Activated naive CD4-positive, alpha-beta T cell treated with anti-CD3 and anti-CD28 coated beads, Interleukin-2, amount 10 ng/mL, durations not matched to agents 7 days and 5 days (primary cell): ENCODE measurements at regions not wholly inside any gene's neighbourhood (a gene's known extent, or its start where the extent isn't known, plus 50 kb on each side); places are given as distances from the start of the nearest gene placed in this dataset.
"Not testable (repeated sequence)": the region's sequence is repeated elsewhere in the genome, so short reads cannot be mapped to it uniquely, and the experiment has no call there.

Experiments
- CTCF ChIA-PET: fragments of 350-600 bp; sonication (Branson Sonifier 250); formaldehyde crosslinking; loops from one replicate; lab custom pipeline; 2021; ENCODE audit warnings: antibody characterized with exemption; lab: Charles Lee
- DNase-seq: peaks from one replicate; pipeline ENCODE4 v3.0.0-alpha.2; 2020
- H3K27ac Mint-ChIP-seq: one replicate; pipeline ENCODE4 v1.8.0; 2021; ENCODE audit warnings: mild to moderate bottlenecking, moderate library complexity, mixed read lengths
- H3K27me3 Mint-ChIP-seq: one replicate; pipeline ENCODE4 v1.8.0; 2021; ENCODE audit warnings: mild to moderate bottlenecking, mixed read lengths
- H3K36me3 Mint-ChIP-seq: one replicate; pipeline ENCODE4 v1.8.0; 2021; ENCODE audit warnings: mixed read lengths
- H3K4me1 Mint-ChIP-seq: one replicate; pipeline ENCODE4 v1.8.0; 2021; ENCODE audit warnings: mixed read lengths
- H3K4me3 Mint-ChIP-seq: one replicate; pipeline ENCODE4 v1.8.0; 2021; ENCODE audit warnings: mild to moderate bottlenecking, moderate library complexity, mixed read lengths
- H3K9me3 Mint-ChIP-seq: one replicate; pipeline ENCODE4 v1.8.0; 2021; ENCODE audit warnings: mixed read lengths

DNA sequence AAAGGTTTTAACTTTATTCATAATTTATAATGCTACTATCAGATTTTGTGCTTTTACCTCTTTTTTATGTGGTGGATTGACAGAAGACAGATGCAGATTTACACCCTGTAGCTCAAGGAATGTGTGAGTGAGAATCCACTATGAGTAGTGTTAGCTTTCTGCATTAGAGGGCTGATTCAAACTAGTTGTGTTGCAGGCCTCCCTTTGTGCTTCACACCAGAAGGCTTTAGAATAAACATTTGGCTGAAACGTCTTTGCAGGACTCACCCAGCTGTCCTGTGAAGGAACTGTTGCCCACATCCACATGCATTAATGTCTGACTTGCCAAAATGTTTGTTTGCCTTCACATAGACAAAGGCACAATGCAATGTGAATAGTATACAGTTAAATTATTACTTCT, 127.0 kb downstream of the PCDH7 start:
- CTCF ChIA-PET = no interaction called here
- Mint-ChIP-seq H3K27me3 (no peaks in the 10 kb centered on the region), H3K9me3 (peaks cover 1% of the 10 kb centered on the region), H3K36me3 (no peaks in the 10 kb centered on the region), H3K4me1 (no peaks in the 10 kb centered on the region), H3K27ac (no peak overlapping the region), H3K4me3 (no peak overlapping the region)
- DNase-seq = no peak

DNA sequence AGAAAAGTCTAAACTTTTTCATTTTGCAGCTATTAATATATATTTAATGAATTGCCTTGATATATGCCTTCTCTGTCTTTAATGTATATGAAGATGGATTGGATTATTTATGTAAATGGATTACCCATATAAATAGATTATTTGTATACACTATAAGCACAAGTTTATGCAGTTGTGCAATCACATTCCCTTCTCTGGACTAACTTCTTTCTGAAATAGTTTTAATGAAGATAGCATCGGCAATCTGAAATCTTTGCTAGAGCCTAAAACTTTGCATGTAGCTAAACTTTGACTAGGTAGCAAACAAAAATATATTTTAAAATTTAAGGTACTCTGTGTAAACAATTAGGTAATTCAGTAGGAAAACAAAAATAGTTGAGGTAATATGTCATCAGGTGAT, 127.8 kb downstream of the PCDH7 start:
- DNase-seq = no peak
- Mint-ChIP-seq H3K9me3 (peaks cover 1% of the 10 kb centered on the region), H3K4me3 (no peak overlapping the region), H3K27me3 (no peaks in the 10 kb centered on the region), H3K36me3 (no peaks in the 10 kb centered on the region), H3K4me1 (no peaks in the 10 kb centered on the region), H3K27ac (no peak overlapping the region)
- CTCF ChIA-PET = no interaction called here

DNA sequence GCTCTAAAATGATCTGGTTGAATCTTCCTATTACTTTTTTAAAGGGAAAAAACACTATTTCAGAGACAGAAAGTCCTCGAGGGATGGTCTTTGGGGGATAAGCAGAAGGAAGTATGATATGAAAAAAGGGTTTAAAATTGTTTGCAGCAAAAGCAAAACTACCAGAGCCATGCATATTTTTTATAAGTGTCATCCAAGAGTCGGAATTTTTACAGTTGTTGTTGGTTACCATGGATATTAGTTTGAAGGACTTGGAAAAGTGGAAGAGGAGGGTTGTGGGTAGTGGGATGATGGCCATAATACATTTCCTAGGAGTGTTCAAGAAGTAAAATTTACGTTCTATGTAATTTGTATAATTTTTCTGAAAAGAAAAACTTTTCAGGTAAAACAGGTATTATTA, 134.4 kb downstream of the PCDH7 start:
- Mint-ChIP-seq H3K4me3 (no peak overlapping the region), H3K27ac (no peak overlapping the region), H3K36me3 (no peaks in the 10 kb centered on the region), H3K4me1 (no peaks in the 10 kb centered on the region), H3K9me3 (peaks cover 4% of the 10 kb centered on the region), H3K27me3 (no peaks in the 10 kb centered on the region)
- DNase-seq = no peak
- CTCF ChIA-PET = no interaction called here

GRCh38 chr4:30855232-30855631, 135.1 kb downstream of the PCDH7 start:
- no peaks in the 10 kb centered on the region for H3K4me1 Mint-ChIP-seq
- H3K27ac Mint-ChIP-seq = no peak overlapping the region
- DNase-seq = no peak
- peaks cover 4% of the 10 kb centered on the region for H3K9me3 Mint-ChIP-seq
- no peaks in the 10 kb centered on the region for H3K27me3 Mint-ChIP-seq
- H3K4me3 Mint-ChIP-seq = no peak overlapping the region
- no peaks in the 10 kb centered on the region for H3K36me3 Mint-ChIP-seq
- CTCF ChIA-PET = no interaction called here

GRCh38 chr4:30856795-30857564, 136.8 kb downstream of the PCDH7 start:
- no peaks in the 10 kb centered on the region for H3K27me3 Mint-ChIP-seq
- no peak for DNase-seq
- peaks cover 2% of the 10 kb centered on the region for H3K9me3 Mint-ChIP-seq
- no peak overlapping the region for H3K4me3 Mint-ChIP-seq
- no peaks in the 10 kb centered on the region for H3K4me1 Mint-ChIP-seq
- CTCF ChIA-PET = no interaction called here
- H3K36me3 Mint-ChIP-seq = no peaks in the 10 kb centered on the region
- H3K27ac Mint-ChIP-seq = no peak overlapping the region

- CTCF ChIA-PET = no interaction called here
- H3K27ac Mint-ChIP-seq = no peak overlapping the region
- H3K9me3 Mint-ChIP-seq = no peaks in the 10 kb centered on the region
- no peak overlapping the region for H3K4me3 Mint-ChIP-seq
- no peak for DNase-seq
- no peaks in the 10 kb centered on the region for H3K4me1 Mint-ChIP-seq
- H3K27me3 Mint-ChIP-seq = no peaks in the 10 kb centered on the region
- no peaks in the 10 kb centered on the region for H3K36me3 Mint-ChIP-seq
Measured at GRCh38 chr4:30860978-30861377, 140.8 kb downstream of the PCDH7 start.

- Mint-ChIP-seq H3K4me1 (no peaks in the 10 kb centered on the region), H3K4me3 (no peak overlapping the region), H3K27me3 (no peaks in the 10 kb centered on the region), H3K9me3 (no peaks in the 10 kb centered on the region), H3K27ac (no peak overlapping the region), H3K36me3 (no peaks in the 10 kb centered on the region)
- CTCF ChIA-PET = no interaction called here
- DNase-seq = no peak
Measured at GRCh38 chr4:30862196-30862595, 142.0 kb downstream of the PCDH7 start.

- no peaks in the 10 kb centered on the region for H3K27me3 Mint-ChIP-seq
Measured at GRCh38 chr4:30863021-30863420, 142.9 kb downstream of the PCDH7 start.

GRCh38 chr4:30865691-30866090, 145.5 kb downstream of the PCDH7 start:
- Mint-ChIP-seq H3K4me3 (no peak overlapping the region), H3K36me3 (no peaks in the 10 kb centered on the region), H3K27me3 (no peaks in the 10 kb centered on the region), H3K4me1 (no peaks in the 10 kb centered on the region), H3K9me3 (peaks cover under 1% of the 10 kb centered on the region), H3K27ac (no peak overlapping the region)
- no peak for DNase-seq
- CTCF ChIA-PET = no interaction called here

More at GRCh38 chr4:30863021-30863420, 142.9 kb downstream of the PCDH7 start:
- Mint-ChIP-seq H3K4me1 (no peaks in the 10 kb centered on the region), H3K9me3 (no peaks in the 10 kb centered on the region), H3K27ac (no peak overlapping the region), H3K36me3 (no peaks in the 10 kb centered on the region), H3K4me3 (no peak overlapping the region)
- CTCF ChIA-PET = no interaction called here
- no peak for DNase-seq

- Mint-ChIP-seq H3K36me3 (no peaks in the 10 kb centered on the region), H3K27ac (no peak overlapping the region), H3K4me3 (no peak overlapping the region), H3K27me3 (no peaks in the 10 kb centered on the region), H3K4me1 (no peaks in the 10 kb centered on the region), H3K9me3 (peaks cover 3% of the 10 kb centered on the region)
- no peak for DNase-seq
- CTCF ChIA-PET = no interaction called here
Measured at GRCh38 chr4:30866346-30866745, 146.2 kb downstream of the PCDH7 start.

DNA sequence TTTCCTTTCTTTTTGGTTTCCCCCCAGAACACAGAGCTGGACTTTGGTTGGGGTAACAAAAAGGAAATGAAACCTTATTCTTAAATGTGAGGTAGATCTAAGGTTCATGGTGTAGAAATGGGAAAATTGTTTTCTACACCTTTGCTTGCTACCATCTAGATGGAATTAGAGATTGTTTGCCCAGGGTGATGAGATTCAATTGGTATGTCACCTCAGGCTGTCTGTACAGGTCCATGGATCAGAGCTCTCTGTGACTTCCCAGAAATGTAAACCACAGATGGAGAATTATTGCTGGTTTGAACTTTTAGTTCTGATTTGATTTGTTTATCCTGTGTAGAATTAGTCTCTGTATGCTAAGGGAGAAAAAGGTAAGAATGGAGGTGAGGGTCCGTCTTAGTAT, 146.7 kb downstream of the PCDH7 start:
- Mint-ChIP-seq H3K9me3 (peaks cover 6% of the 10 kb centered on the region), H3K27me3 (no peaks in the 10 kb centered on the region), H3K36me3 (no peaks in the 10 kb centered on the region), H3K4me3 (no peak overlapping the region), H3K4me1 (no peaks in the 10 kb centered on the region), H3K27ac (no peak overlapping the region)
- no peak for DNase-seq
- CTCF ChIA-PET = no interaction called here

DNA sequence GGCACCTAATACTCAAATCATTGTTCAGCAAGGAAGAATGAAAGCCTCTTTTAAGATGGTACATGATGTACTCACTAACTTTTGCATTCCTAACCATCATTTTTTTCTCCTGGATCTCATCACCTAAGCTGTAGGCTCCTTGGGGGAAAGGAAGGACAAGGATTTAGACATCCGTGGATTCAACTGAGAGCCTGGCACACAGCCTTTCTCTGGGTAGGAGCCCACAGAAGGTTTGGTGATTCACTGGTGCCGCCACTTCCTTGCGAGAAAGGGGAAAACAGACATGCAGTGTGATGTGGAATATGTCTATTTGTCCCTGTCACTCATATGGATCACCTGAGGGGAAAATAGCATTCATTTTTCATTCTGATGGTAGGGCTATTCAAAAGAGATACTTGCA, 147.3 kb downstream of the PCDH7 start:
- Mint-ChIP-seq H3K27ac (no peak overlapping the region), H3K4me1 (no peaks in the 10 kb centered on the region), H3K9me3 (peaks cover 6% of the 10 kb centered on the region), H3K27me3 (no peaks in the 10 kb centered on the region), H3K36me3 (no peaks in the 10 kb centered on the region), H3K4me3 (no peak overlapping the region)
- no peak for DNase-seq
- CTCF ChIA-PET = no interaction called here

DNA sequence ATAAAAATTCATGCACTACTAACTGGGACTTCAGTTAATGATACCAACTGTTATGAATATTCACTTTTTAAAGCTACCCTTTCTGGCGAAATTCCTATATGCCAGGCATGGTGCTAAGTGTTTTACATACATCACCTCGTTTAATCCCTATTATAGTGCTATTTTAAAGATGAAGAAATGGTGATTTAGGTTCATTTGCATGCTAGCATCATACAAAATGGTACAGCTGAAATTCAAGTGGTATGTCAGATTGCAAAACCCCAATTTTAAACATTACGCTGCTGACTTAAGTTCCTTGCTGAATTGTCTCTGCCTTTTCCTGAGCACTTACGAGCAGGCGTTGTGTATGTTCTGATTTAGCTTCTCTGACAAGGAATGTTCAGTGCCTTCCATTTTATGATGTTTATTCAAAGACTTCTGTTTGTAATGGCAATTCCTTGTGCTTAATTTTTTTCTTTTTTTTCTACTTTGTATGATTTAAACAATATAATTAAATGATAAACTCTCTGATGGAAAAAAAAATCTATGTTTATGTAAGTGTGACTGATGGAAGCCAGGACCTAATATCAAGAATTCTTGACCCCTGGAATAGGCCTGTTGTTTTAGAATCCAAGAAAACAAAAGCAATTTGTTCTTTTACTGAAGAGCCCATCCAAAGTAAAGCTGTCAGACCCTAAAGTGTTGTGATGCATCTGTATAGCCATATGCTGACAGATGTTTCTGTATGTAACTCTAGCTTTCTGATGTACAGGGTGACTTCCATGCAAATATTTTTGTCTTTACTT, 148.1 kb downstream of the PCDH7 start:
- no peaks in the 10 kb centered on the region for H3K27me3 Mint-ChIP-seq
- H3K4me1 Mint-ChIP-seq = no peaks in the 10 kb centered on the region
- CTCF ChIA-PET = no interaction called here
- no peak overlapping the region for H3K27ac Mint-ChIP-seq
- peaks cover 6% of the 10 kb centered on the region for H3K9me3 Mint-ChIP-seq
- DNase-seq = no peak
- no peak overlapping the region for H3K4me3 Mint-ChIP-seq
- H3K36me3 Mint-ChIP-seq = no peaks in the 10 kb centered on the region

DNA sequence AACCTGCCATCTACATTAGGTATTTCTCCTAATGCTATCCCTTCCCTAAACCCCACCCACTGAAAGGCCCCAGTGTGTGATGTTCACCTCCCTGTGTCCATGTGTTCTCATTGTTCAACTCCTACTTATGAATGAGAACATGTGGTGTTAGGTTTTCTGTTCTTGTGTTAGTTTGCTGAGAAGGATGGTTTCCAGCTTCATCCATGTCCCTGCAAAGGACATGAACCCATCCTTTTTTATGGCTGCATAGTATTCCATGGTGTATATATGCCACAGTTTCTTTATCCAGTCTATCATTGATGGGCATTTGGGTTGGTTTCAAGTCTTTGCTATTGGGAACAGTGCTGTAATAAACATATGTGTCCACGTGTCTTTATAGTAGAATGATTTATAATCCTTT, 149.2 kb downstream of the PCDH7 start:
- H3K27me3 Mint-ChIP-seq, CTCF ChIA-PET: not testable (repeated sequence)

GRCh38 chr4:30870513-30870912, 150.3 kb downstream of the PCDH7 start:
- no peak for DNase-seq
- Mint-ChIP-seq H3K4me3 (no peak overlapping the region), H3K36me3 (no peaks in the 10 kb centered on the region), H3K9me3 (peaks cover 7% of the 10 kb centered on the region), H3K27ac (no peak overlapping the region), H3K4me1 (no peaks in the 10 kb centered on the region), H3K27me3 (no peaks in the 10 kb centered on the region)
- CTCF ChIA-PET = no interaction called here

More for the DNA sequence above, 149.2 kb downstream of the PCDH7 start:
- not testable (repeated sequence) for H3K27ac Mint-ChIP-seq, DNase-seq, H3K4me3 Mint-ChIP-seq, H3K9me3 Mint-ChIP-seq, H3K36me3 Mint-ChIP-seq, H3K4me1 Mint-ChIP-seq
